HG03575 (cell line): ENCODE measurements at regions not wholly inside any gene's neighbourhood (a gene's known extent, or its start where the extent isn't known, plus 50 kb on each side); places are given as distances from the start of the nearest gene placed in this dataset.
"Not testable (repeated sequence)": the region's sequence is repeated elsewhere in the genome, so short reads cannot be mapped to it uniquely, and the experiment has no call there.

Source experiments
- ATAC-seq: cut with Tn5 transposase; IDR thresholded peaks from one replicate; pipeline ENCODE4 v1.9.1; 2021; ENCODE audit not compliant: unreplicated experiment, insufficient number of reproducible peaks, low FRiP score; ENCODE audit errors: extremely low read depth

GRCh38 chr4:9505341-9505740, 61.1 kb downstream of the DEFB131A start:
- ATAC-seq = not testable (repeated sequence)

- not testable (repeated sequence) for ATAC-seq
Observed at GRCh38 chr4:9506672-9507071, 62.5 kb downstream of the DEFB131A start.

DNA sequence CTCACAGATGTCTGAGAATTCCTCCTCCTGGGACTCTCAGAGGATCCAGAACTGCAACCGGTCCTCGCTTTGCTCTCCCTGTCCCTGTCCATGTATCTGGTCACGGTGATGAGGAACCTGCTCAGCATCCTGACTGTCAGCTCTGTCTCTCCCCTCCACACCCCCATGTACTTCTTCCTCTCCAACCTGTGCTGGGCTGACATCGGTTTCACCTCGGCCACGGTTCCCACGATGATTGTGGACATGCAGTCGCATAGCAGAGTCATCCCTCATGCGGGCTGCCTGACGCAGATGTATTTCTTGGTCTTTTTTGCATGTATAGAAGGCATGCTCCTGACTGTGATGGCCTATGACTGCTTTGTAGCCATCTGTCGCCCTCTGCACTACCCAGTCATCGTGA, 68.7 kb downstream of the DEFB131A start:
- not testable (repeated sequence) for ATAC-seq

GRCh38 chr4:9519631-9520030, 75.4 kb downstream of the DEFB131A start:
- ATAC-seq = not testable (repeated sequence)

GRCh38 chr4:9522903-9523302, 78.7 kb downstream of the DEFB131A start:
- not testable (repeated sequence) for ATAC-seq

GRCh38 chr4:9524406-9524805, 80.2 kb downstream of the DEFB131A start:
- ATAC-seq = not testable (repeated sequence)

DNA sequence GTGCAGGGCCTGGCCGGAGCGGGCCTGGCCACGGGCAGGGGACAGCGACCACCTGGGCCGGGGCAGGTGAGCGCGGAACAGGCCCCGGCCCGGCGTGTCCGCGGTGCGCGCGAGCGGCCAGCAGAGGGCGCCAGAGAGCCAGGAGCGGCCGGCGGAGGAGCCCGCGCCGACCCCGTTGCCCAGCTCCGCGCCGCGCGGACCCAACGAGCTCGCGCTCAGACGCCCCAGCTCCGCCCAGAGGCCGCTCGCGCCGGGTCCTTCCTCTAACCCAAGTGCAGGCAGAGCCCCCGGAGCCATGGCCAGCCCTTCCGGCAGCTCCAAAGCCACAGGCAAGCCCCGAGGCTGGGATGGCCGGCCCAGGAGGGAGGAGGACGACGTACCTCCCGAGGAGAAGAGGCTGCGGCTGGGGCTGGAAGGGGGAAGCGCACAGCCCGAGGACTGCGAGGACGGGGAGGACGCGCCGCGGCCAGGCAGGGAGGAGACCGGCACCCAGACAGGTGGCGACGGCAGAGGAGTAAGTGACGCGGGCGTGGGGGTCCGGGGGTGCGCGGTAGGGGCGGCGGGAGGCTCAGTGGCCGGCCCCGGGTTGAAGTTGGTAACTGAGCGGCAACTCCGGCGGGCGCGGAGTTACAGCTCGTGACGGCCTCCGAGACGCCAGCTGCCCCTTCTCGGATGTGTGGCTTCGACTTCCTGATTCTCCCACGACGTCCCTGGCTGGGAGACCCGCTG, 88.1 kb downstream of the DEFB131A start:
- ATAC-seq = not testable (repeated sequence)

GRCh38 chr4:9532863-9533192, 88.6 kb downstream of the DEFB131A start:
- ATAC-seq = not testable (repeated sequence)

- not testable (repeated sequence) for ATAC-seq
Observed at GRCh38 chr4:9537101-9537500, 92.9 kb downstream of the DEFB131A start.

DNA sequence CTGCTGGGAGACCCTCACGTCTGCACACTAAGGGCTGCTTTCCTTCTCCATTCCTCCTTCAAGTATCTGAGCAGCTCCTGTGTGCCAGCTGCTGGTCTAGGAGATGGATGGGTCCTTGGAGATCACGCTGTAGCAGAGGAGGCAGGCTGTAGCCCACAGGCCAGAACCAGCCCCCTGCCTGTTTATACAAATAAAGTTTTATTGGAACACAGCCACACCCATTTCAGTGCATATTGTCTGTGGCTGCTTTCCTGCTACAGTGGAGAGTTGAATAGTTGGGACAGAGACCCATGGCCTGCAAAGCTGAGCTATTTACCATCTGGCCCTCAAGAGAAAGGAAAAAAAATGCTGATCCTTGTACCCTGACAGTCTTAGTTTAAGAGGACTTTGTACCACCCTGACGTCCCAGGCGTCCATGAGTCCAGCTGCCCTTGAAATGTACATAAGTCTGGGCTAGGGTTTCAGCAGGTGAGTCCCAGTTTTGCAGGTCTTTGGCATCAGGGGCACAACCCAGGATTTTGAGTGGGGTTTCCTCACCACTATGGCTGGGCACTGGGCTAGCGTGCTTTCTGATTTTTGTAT, 95.8 kb downstream of the DEFB131A start:
- not testable (repeated sequence) for ATAC-seq

- not testable (repeated sequence) for ATAC-seq
Observed at GRCh38 chr4:9541388-9541915, 97.2 kb downstream of the DEFB131A start.

DNA sequence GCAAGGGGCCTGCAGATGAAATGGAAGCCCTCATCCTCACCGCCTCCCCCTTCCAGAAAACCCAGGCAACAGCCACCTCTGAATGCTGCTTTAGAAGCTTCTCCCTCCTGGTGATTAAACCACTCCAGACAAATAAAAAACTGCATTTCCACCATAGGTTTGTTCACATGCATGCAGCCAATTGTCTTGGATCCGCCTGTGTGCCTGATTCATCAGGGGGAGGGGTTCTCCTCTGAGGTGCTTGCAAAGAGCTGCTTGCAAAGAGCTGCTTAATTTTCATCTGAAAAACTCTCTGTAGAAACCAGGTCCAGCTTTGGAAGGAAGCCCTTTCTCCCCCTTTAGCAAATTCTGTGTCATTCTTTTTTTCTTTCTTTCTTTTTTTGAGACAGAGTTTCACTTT, 100.6 kb downstream of the DEFB131A start:
- ATAC-seq = not testable (repeated sequence)

DNA sequence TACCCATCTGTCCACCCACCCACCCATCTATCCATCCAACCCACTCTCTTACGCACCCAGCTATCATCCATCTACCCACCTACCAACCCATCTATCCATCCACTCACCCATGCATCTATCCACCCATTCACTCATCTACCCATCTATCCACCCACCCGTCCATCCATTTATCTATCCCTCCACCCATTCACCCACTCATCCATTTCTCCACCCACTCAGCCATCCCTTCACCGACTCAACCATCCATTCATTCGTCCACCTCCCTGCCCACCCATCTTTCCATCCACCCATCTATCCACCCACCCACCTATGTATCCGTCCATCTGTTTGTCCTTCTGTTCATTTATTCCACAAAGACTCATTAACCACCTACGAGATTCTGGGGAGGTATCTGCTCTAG, 103.3 kb downstream of the DEFB131A start:
- not testable (repeated sequence) for ATAC-seq

- ATAC-seq = not testable (repeated sequence)
Observed at GRCh38 chr4:9556076-9556475, 111.9 kb downstream of the DEFB131A start.

DNA sequence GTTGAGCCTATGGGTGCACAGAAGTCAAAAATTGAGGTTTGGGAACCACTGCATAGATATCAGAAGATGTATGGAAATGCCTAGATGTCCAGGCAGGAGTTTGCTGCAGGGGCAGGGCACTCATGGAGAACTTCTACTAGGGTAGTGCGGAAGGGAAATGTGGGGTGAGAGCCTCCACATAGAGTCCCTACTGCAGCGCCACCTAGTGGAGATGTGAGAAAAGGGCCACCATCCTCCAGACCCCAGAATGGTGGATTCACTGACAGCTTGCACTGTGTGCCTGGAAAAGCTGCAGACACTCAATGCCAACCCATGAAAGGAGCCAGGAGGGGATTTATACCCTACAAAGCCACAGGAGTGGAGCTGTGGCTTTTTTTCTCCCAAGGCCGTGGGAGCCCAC, 133.7 kb downstream of the DEFB131A start:
- ATAC-seq = not testable (repeated sequence)

DNA sequence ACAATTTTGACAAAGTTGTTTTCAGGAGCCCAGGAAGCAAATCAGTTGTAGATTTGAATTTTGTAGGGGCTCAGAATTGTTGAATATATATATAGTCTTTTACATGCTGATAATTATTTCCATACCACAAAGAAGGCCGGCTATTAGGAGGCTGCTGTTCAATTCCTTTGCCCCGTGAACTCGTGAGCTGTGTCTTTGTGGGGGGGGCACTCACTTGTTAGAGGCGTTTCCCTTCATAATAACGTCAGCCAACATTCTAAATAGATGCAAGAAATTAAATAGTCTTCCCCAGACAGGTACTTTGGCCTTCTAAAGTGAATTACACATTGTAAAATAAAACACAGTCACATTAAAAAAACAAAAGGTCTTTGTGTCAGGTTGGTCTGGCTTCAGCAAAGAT, 138.7 kb downstream of the DEFB131A start:
- not testable (repeated sequence) for ATAC-seq

GRCh38 chr4:9592010-9592409, 147.8 kb downstream of the DEFB131A start:
- no peak for ATAC-seq

GRCh38 chr4:9594948-9595347, 150.7 kb downstream of the DEFB131A start:
- no peak for ATAC-seq

DNA sequence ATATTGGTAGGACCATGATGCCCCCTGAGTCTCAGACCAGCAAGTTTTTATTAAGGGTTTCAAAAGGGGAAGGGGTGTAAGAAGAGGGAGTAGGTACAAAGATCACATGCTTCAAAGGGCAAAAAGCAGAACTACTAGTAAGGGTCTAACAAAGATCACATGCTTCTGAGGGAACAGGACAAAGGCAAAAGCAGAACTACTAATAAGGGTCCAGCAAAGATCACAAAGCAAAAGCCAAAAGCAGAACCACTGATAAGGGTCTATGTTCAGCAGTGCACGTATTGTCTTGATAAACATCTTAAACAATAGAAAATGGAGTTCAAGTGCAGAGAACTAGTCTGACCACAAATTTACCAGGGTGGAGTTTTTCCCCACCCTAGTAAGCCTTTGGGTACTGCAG, 151.3 kb downstream of the DEFB131A start:
- ATAC-seq = not testable (repeated sequence)

GRCh38 chr4:9599266-9599665, 155.1 kb downstream of the DEFB131A start:
- no peak for ATAC-seq
